Stomach (tissue), 8 donors: ENCODE measurements at regions not wholly inside any gene's neighbourhood (a gene's known extent, or its start where the extent isn't known, plus 50 kb on each side); places are given as distances from the start of the nearest gene placed in this dataset.

Source experiments
- DNase-seq, 2 donors: peaks; one replicate each; pipeline versions ENCODE4 v3.0.0 to v3.0.0-alpha.2; 2013 to 2019
- H3K27ac ChIP-seq, 5 donors: fragments of 200-600 bp in 4 of 5; sonication (generic) in 4 of 5; one replicate each; pipeline ENCODE4 v1.5.1; 2013 to 2019; ENCODE audit warnings: mild to moderate bottlenecking in 1 of 5, moderate library complexity in 1 of 5
- H3K27me3 ChIP-seq, 3 donors: fragments of 200-600 bp; sonication (generic); one replicate each; pipeline ENCODE4 v1.5.1; 2017 to 2019; ENCODE audit warnings: mixed run types in 1 of 3
- H3K36me3 ChIP-seq, 4 donors: fragments of 200-600 bp; sonication (generic); 1 replicate in 3 of 4; 2 replicates in 1 of 4; pipeline ENCODE4 v1.5.1; 2016 to 2019
- H3K4me1 ChIP-seq, 4 donors: fragments of 200-600 bp; sonication (generic); one replicate each; pipeline ENCODE4 v1.5.1; 2016 to 2019
- H3K4me3 ChIP-seq, 4 donors: fragments of 200-600 bp; sonication (generic) in 3 of 4; one replicate each; pipeline ENCODE4 v1.5.1; 2016 to 2019; ENCODE audit warnings: mild to moderate bottlenecking in 1 of 4
- H3K9me3 ChIP-seq, 4 donors: fragments of 200-600 bp; sonication (generic); one replicate each; pipeline ENCODE4 v1.5.1; 2016 to 2019
- CTCF ChIP-seq, 7 experiments: fragments of 450-650 bp in 4 of 7; fragments of 200-600 bp in 3 of 7; sonication (generic) in 3 of 7; IDR thresholded peaks; one replicate each; pipeline ENCODE4 v1.5.1; 2016 to 2019; ENCODE audit warnings: antibody characterized with exemption in 7 of 7, control low read depth in 2 of 7, mild to moderate bottlenecking in 1 of 7
- EP300 ChIP-seq: sonication (generic); formaldehyde crosslinking; IDR thresholded peaks from one replicate; pipeline ENCODE4 v1.6.1; 2017; ENCODE audit warnings: antibody characterized with exemption
- POLR2A ChIP-seq, 4 donors: fragments of 450-650 bp; IDR thresholded peaks; one replicate each; pipeline ENCODE4 v1.6.1; 2016; ENCODE audit warnings: antibody characterized with exemption in 4 of 4, control low read depth in 2 of 4, mild to moderate bottlenecking in 1 of 4, moderate library complexity in 1 of 4
- POLR2AphosphoS5 ChIP-seq, 3 donors: sonication (generic); formaldehyde crosslinking; IDR thresholded peaks; one replicate each; pipeline ENCODE4 v1.6.1; 2016; ENCODE audit warnings: antibody characterized with exemption in 3 of 3
- whole genome bisulfite sequencing, 5 donors: extraction: QIAGEN DNeasy Blood & Tissue Kit in 3 of 5; methylation state at CpG; one replicate each; pipeline versions ENCODE4 v1.1.5 to v1.1.7; 2013 to 2018; 5-methylcytosine and 5-hydroxymethylcytosine counted together
- intact Hi-C: fragments of 100-400 bp; cut with DNase I; formaldehyde crosslinking; loops from one replicate; pipeline ENCODE4 v1.15.1; 2023; ENCODE audit warnings: low total_unique reads
- donor health status: healthy with polysubstance abuse.
- donor health status: Bipolar disorder and iron deficiency.
- donor health status: healthy.

- no peaks in the 10 kb centered on the region for H3K27me3 ChIP-seq
- H3K27ac ChIP-seq = no peak overlapping the region
- 42 to 70% (median 66%) methylated on average over 3 of the region's 3 CpGs for WGBS, 5 donors
- TF ChIP-seq EP300 (no peak), POLR2A (IDR thresholded peaks at IDR 0.05) (no peak), POLR2AphosphoS5 (IDR thresholded peaks at IDR 0.05) (no peak), CTCF (IDR thresholded peaks at IDR 0.05) (no peak)
- H3K9me3 ChIP-seq = no peaks in the 10 kb centered on the region
- H3K36me3 ChIP-seq = no peaks in the 10 kb centered on the region
- intact Hi-C loops = no loop called here
- no peak for DNase-seq
- no peak overlapping the region for H3K4me3 ChIP-seq
- H3K4me1 ChIP-seq = peaks cover 0 to 4% (median 0%) of the 10 kb centered on the region in 4 donors
Measured at GRCh38 chr3:153973722-153974265, 147.4 kb upstream of the ARHGEF26 start.

- no peaks in the 10 kb centered on the region for H3K36me3 ChIP-seq
- no peak overlapping the region for H3K27ac ChIP-seq
- no peaks in the 10 kb centered on the region for H3K27me3 ChIP-seq
- no peak for DNase-seq
- peaks cover 0 to 4% (median under 1%) of the 10 kb centered on the region in 4 donors for H3K4me1 ChIP-seq
- TF ChIP-seq POLR2AphosphoS5 (IDR thresholded peaks at IDR 0.05) (no peak), CTCF (IDR thresholded peaks at IDR 0.05) (no peak), POLR2A (IDR thresholded peaks at IDR 0.05) (no peak), EP300 (no peak)
- H3K9me3 ChIP-seq = no peaks in the 10 kb centered on the region
- intact Hi-C loops = no loop called here
- no peak overlapping the region for H3K4me3 ChIP-seq
Measured at GRCh38 chr3:153974614-153975013, 146.6 kb upstream of the ARHGEF26 start.

- Histone ChIP-seq H3K4me1 (peaks cover 0 to 12% (median 2%) of the 10 kb centered on the region in 4 donors), H3K36me3 (no peaks in the 10 kb centered on the region), H3K27ac (no peak overlapping the region), H3K9me3 (no peaks in the 10 kb centered on the region), H3K27me3 (no peaks in the 10 kb centered on the region), H3K4me3 (no peak overlapping the region)
- intact Hi-C loops = no loop called here
- WGBS, 5 donors = 12 to 39% (median 25%) methylated on average over 2 of the region's 2 CpGs
- no peak for TF ChIP-seq POLR2A (IDR thresholded peaks at IDR 0.05)
- no peak for TF ChIP-seq CTCF (IDR thresholded peaks at IDR 0.05)
- no peak for TF ChIP-seq EP300
- TF ChIP-seq POLR2AphosphoS5 (IDR thresholded peaks at IDR 0.05) = no peak
- peak in 1 of 2 donors; percentile 83 for DNase-seq
Measured at GRCh38 chr3:153976891-153977554, 144.2 kb upstream of the ARHGEF26 start.

GRCh38 chr3:153978006-153978405, 143.2 kb upstream of the ARHGEF26 start:
- Histone ChIP-seq H3K4me3 (no peak overlapping the region), H3K9me3 (no peaks in the 10 kb centered on the region), H3K27ac (no peak overlapping the region), H3K27me3 (no peaks in the 10 kb centered on the region), H3K36me3 (no peaks in the 10 kb centered on the region), H3K4me1 (peaks cover 0 to 12% (median 2%) of the 10 kb centered on the region in 4 donors)
- intact Hi-C loops = no loop called here
- WGBS, 5 donors = 76 to 88% (median 79%) methylated on average over 1 of the region's 1 CpG
- TF ChIP-seq POLR2AphosphoS5 (IDR thresholded peaks at IDR 0.05) (no peak), POLR2A (IDR thresholded peaks at IDR 0.05) (no peak), EP300 (no peak), CTCF (IDR thresholded peaks at IDR 0.05) (no peak)
- DNase-seq = peak in 1 of 2 donors; percentile 47
